Activated CD8-positive, alpha-beta memory T cell treated with anti-CD3 and anti-CD28 coated beads, Interleukin-2, amount 50 U/mL, for 24 hours (primary cell): ENCODE measurements at regions not wholly inside any gene's neighbourhood (a gene's known extent, or its start where the extent isn't known, plus 50 kb on each side); places are given as distances from the start of the nearest gene placed in this dataset.
"Not testable (repeated sequence)": the region's sequence is repeated elsewhere in the genome, so short reads cannot be mapped to it uniquely, and the experiment has no call there.

Experiments used
- DNase-seq: peaks from one replicate; pipeline ENCODE4 v3.0.0-alpha.2; 2020; ENCODE audit errors: extremely low read depth

- not testable (repeated sequence) for DNase-seq
Measured at GRCh38 chr2:35814597-35814996, 541.0 kb upstream of the CRIM1 start.

- DNase-seq: no peak
Measured at GRCh38 chr2:35803126-35803525, 552.5 kb upstream of the CRIM1 start.

DNA sequence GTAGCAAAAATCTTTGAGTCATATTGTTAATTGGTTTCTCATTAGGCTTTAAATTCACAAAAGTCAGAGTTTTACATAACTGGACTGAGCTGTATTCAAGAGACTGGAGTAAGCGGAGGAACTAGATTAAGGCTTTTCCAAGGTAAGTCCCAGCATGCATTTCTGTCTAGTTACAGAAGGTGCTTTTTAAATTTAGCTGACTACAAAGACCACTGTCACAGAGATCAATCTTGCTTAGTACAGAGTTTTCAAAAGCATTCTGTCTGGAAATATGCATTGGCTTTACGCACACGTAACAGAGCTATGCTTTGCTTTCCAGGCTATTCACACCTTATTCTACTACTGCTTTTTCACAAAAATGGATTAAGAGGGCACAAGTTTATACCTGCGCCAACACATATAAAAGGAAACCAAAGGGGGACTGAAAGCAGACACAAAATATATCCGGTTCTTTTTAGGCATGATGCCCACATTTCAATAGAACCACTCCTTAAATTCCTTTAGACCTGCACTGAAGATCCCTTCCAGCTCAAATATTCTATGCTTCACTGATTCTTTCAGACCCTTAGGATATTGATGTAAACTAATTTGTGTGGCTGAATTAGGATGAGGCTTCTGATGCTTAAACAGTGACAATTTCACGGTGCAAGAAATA is 560.7 kb upstream of the CRIM1 start:
- DNase-seq: no peak

GRCh38 chr2:35790292-35790691 is 565.3 kb upstream of the CRIM1 start:
- DNase-seq: no peak

DNA sequence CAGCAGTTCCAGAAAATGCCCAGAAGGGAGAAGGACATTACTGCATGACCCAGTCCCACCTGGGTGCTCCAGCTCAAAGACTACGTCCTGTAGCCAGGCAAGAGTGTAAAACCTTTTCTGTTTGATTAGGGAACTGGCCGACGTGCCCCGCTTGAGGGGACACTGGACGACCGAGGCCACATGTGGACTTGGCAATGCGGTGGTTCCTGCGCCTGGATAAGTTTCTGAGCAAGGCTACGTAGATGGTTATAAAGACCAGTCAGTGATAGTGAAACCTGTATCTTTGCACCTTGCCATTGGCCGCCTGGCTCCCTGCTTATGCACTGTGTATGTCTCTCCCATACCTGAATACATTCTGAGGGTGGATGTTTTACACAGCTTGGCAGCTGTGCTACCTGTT is 567.0 kb upstream of the CRIM1 start:
- DNase-seq: no peak

- DNase-seq: no peak
Measured at GRCh38 chr2:35787302-35788031, 568.1 kb upstream of the CRIM1 start.

DNA sequence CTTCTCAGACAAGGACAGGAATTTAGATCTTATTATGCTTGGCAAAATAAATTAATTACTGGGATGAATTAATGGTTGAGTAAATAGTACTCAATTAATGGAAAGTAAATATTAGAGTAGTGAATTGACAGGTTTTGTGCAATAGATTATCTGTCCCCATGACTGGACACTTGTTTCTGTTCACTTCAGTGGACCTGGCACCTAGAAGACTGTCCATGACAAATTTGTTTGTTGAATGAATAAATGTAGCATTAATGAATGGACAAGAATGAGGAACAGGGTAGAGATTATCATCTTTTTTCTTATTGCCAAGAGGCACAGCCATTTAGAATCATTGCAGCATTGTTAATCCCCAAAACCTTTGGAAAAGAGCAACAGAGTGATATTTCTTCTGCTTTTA is 570.0 kb upstream of the CRIM1 start:
- no peak for DNase-seq

- DNase-seq: no peak
Measured at GRCh38 chr2:35784777-35785176, 570.8 kb upstream of the CRIM1 start.

DNA sequence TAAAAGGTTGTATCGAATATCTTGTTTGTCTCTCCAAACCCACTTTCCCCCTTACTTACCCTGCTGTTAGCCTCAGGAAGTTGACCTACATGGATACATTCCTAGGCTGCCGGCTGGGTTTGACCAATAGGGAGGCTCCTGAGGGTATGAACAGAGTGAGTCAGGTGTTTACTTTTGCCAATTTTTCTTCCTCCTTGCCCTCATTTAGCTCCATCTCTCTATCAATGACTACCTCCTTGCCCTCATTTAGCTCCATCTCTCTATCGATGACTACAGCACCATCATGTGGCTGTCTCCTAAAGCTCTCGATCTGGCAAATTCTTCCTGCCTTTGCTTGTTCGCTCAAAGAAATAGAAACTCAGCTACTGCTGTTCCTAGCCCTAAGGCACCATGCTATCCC is 571.9 kb upstream of the CRIM1 start:
- no peak for DNase-seq

DNA sequence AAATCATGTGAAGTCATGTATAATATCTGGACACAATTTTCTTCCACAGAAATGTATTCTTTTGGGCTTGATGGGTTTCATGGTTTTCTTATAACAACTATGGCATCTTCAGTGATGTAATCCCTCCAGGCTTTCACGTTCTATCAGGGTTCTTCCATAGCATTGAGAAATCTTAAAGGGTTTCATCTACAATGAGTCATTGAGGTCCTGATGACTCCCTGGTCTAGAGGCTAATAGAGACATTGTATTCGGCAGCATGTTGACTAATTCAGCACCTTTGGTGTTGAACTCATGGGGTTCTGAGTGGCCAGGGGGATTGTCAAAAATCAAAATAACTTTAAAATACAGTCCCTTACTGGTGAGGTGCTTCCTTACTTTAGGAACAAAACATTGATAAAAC is 614.0 kb upstream of the CRIM1 start:
- no peak for DNase-seq

DNA sequence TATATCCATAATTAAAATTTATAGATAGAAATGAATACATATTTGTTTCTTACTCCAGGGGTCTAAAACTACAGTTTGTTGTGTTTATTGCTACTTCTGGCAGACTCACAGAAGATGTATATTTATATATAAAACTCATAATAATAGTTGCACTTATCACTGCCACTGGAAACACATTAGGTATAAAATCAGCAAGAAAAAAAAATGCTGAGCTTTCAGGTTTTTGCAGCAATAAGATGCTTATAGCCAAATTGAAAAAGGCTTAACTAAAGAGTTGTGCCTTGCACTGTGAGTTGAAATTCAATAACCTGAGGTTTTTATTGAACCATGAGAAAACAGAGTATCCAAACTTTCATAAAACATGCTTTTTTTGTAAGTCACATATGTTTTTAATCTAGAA is 623.9 kb upstream of the CRIM1 start:
- DNase-seq: no peak

DNA sequence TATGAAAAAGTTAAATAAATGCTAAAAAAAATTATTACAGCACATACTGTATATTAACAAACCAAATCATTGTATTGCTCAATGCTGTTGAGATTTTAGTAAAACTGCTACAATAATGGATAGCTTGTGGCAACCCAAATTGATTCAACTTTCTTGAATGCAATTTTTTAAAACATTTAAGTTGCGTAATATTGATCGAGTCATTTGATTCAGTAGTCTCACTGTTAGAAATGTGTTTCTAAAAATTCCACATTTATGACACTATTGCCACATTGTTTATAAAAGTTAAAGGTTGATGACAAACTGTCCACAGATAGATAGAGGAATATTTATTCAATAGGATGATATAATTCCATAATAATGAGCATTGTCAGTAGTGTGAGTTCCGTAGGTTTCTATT is 640.7 kb upstream of the CRIM1 start:
- no peak for DNase-seq

GRCh38 chr2:35708411-35708923 is 647.1 kb upstream of the CRIM1 start:
- no peak for DNase-seq

GRCh38 chr2:35688309-35688708 is 667.3 kb upstream of the CRIM1 start:
- DNase-seq: no peak

- DNase-seq: no peak
Measured at GRCh38 chr2:35651688-35652323, 703.8 kb upstream of the CRIM1 start.

DNA sequence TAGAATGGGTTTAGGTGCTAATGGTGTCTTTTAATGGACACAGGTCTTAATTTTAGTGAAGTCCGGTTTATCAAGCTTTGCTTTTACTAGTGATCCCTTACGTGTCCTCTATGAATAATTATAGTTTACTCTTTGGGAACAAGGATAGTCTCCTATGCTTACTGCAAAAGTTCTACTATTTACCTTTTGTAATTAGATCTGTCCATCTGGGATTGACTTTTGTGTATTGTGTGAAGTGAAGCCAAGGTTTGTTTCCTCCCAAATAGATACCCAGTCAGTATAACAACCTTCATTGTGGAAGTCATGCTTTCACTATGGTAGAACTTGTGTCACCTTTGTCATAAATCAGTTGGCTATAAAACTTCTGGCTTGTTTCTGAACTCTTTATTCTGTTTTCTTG is 740.9 kb upstream of the CRIM1 start:
- DNase-seq: no peak

DNA sequence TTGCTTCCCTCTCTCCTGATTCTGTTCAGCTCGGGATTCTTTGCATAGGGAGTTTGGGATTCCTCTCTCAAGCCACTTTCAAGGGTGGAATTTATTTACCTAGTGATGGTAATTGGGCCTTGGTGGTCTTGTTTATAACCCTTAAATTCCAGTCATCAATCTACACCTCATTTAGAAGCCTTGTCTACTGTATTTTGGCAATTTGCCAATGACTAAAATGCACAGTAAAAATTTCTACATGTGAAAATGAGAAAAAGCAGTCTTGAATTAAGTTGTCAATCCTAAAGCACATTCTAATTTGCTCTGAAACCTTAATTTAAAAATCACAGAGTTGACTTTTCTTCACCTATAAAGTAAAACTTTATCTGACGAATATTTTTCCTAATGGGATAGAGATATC is 749.2 kb upstream of the CRIM1 start:
- no peak for DNase-seq

- no peak for DNase-seq
Measured at GRCh38 chr2:35598310-35598709, 757.3 kb upstream of the CRIM1 start.

DNA sequence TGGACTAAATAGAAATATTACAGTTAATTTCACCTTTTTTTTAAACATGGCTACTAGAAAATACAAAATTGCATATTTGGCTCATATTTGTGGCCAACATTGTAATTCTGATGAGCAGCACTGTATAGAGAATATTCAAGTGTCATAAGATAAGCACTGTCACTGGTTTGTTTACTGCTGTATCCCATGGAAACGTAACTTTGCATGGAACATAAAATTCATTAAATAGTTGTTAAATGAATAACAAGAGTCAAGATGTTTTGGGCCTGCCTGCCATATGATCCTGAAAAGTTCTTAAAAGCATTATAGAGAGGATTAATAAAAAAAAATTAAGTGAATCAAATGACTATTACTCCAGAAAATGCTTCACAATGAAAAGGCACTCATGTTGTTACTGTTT is 763.7 kb upstream of the CRIM1 start:
- DNase-seq: no peak

DNA sequence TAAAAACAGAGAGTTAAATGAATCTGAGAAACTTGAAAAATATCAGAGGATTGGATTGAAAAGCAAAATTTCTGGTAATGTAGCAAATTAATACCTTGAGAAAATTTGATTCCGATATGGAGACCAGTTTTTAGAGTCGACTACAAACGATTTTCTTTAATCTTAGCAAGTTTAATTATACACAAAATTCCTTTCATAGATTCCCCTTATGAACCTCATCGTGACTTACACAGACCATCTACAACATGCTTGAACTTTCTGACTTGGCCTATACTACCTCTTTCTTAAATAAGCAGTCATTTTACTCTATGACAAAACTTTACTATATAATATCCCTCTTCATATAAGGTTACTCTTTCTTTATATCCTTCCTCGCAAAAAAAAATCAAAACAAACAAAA is 769.6 kb upstream of the CRIM1 start:
- DNase-seq: no peak

DNA sequence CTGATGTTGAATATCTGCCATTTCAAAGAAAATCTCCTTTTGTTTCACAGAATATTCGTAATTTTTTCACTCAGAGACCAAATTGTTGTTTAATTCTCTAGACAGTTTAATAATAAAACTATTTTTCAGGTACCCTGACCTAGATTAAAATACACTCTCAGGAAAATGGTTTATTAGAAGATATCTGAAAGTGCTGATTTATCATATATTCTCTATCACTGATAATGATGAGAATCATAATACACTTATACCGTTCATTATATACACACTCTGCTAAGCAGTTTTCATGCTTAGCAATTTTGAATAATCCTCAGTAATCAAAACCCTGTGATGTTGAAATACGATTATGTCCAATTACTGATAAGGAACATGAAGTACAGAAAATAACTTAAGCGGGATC is 772.9 kb upstream of the CRIM1 start:
- DNase-seq: no peak

DNA sequence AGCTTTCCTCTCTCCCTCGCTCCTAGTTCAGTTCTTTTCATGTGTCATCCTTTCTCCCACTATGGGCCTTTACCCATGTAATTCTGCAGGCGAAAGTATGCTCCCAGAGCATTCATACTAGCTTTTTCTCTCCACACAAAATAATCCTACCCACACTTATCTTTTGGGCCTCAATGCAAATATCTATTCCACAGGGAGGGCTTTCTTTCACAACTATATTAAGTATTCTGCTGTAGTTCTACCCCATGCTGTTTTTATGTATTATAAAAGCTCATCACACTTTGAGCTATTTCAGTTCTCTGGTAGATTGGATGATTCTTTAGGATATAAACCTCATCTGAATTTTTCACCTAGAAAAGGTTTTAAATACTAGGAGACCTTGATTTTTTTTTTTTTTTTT is 774.6 kb upstream of the CRIM1 start:
- DNase-seq: no peak

DNA sequence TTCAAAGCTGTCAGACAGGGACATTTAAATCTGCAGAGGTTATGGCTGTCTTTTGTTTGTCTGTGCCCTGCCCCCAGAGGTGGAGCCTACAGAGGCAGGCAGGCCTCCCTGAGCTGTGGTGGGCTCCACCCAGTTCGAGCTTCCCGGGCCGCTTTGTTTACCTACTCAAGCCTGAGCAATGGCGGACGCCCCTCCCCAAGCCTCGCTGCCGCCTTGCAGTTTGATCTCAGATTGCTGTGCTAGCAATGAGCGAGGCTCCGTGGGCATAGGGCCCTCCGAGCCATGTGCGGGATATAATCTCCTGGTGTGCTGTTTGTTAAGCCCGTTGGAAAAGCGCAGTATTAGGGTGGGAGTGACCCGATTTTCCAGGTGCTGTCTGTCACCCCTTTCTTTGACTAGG is 787.0 kb upstream of the CRIM1 start:
- DNase-seq: not testable (repeated sequence)
